ENCODE measurements at regions not wholly inside any gene's neighbourhood (a gene's known extent, or its start where the extent isn't known, plus 50 kb on each side); places are given as distances from the start of the nearest gene placed in this dataset.

GRCh38 chr12:34384693-34385092 lies 362.4 kb downstream of the ALG10 start:
- no peak overlapping the region for H3K27ac ChIP-seq
- intact Hi-C loops (cut with DNase I; ENCODE audit: low total_unique reads) = no loop called here
- no peak for DNase-seq
- WGBS, 2 donors = 61% methylated on average over 13 of the region's 13 CpGs
- no peaks in the 10 kb centered on the region for H3K36me3 ChIP-seq (ENCODE audit: low read depth, missing control alignments)
- no peaks in the 10 kb centered on the region for H3K9me3 ChIP-seq
- TF ChIP-seq POLR2A (IDR thresholded peaks at IDR 0.05) (no peak), CTCF (IDR thresholded peaks at IDR 0.05) (no peak)
- H3K27me3 ChIP-seq = no peaks in the 10 kb centered on the region
- no peaks in the 10 kb centered on the region for H3K4me1 ChIP-seq
- H3K4me3 ChIP-seq = no peak overlapping the region

- 44 to 46% methylated on average over 12 to 13 of the region's 13 CpGs for WGBS, 2 donors
- intact Hi-C loops (cut with DNase I; ENCODE audit: low total_unique reads) = no loop called here
- H3K27me3 ChIP-seq = no peaks in the 10 kb centered on the region
Measured at GRCh38 chr12:34386016-34386415, 363.7 kb downstream of the ALG10 start.

GRCh38 chr12:34386621-34387255 lies 364.4 kb downstream of the ALG10 start:
- no peak for DNase-seq
- Histone ChIP-seq H3K4me1 (no peaks in the 10 kb centered on the region), H3K4me3 (no peak overlapping the region), H3K27ac (no peak overlapping the region), H3K27me3 (no peaks in the 10 kb centered on the region), H3K9me3 (no peaks in the 10 kb centered on the region), H3K36me3 (ENCODE audit: low read depth, missing control alignments) (no peaks in the 10 kb centered on the region)
- intact Hi-C loops (cut with DNase I; ENCODE audit: low total_unique reads) = no loop called here
- WGBS, 2 donors = 56 to 66% methylated on average over 24 of the region's 24 CpGs
- no peak for TF ChIP-seq POLR2A (IDR thresholded peaks at IDR 0.05)
- no peak for TF ChIP-seq CTCF (IDR thresholded peaks at IDR 0.05)

More at GRCh38 chr12:34386016-34386415, 363.7 kb downstream of the ALG10 start:
- DNase-seq = no peak
- Histone ChIP-seq H3K4me1 (no peaks in the 10 kb centered on the region), H3K4me3 (no peak overlapping the region), H3K27ac (no peak overlapping the region), H3K36me3 (ENCODE audit: low read depth, missing control alignments) (no peaks in the 10 kb centered on the region), H3K9me3 (no peaks in the 10 kb centered on the region)
- TF ChIP-seq CTCF (IDR thresholded peaks at IDR 0.05) (no peak), POLR2A (IDR thresholded peaks at IDR 0.05) (no peak)

- H3K9me3 ChIP-seq = no peaks in the 10 kb centered on the region
- intact Hi-C loops (cut with DNase I; ENCODE audit: low total_unique reads) = no loop called here
- H3K36me3 ChIP-seq (ENCODE audit: low read depth, missing control alignments) = no peaks in the 10 kb centered on the region
- no peak for TF ChIP-seq POLR2A (IDR thresholded peaks at IDR 0.05)
- no peak overlapping the region for H3K27ac ChIP-seq
- DNase-seq = no peak
- H3K4me1 ChIP-seq = no peaks in the 10 kb centered on the region
- no peak overlapping the region for H3K4me3 ChIP-seq
- no peaks in the 10 kb centered on the region for H3K27me3 ChIP-seq
- 71% methylated on average over 24 to 25 of the region's 25 CpGs for WGBS, 2 donors
Measured at GRCh38 chr12:34387711-34388635, 365.7 kb downstream of the ALG10 start.

GRCh38 chr12:34388636-34389377 lies 366.5 kb downstream of the ALG10 start:
- no peaks in the 10 kb centered on the region for H3K9me3 ChIP-seq

More at GRCh38 chr12:34388636-34389377, 366.5 kb downstream of the ALG10 start:
- H3K4me1 ChIP-seq = no peaks in the 10 kb centered on the region
- intact Hi-C loops (cut with DNase I; ENCODE audit: low total_unique reads) = no loop called here
- H3K36me3 ChIP-seq (ENCODE audit: low read depth, missing control alignments) = no peaks in the 10 kb centered on the region
- no peak overlapping the region for H3K4me3 ChIP-seq
- TF ChIP-seq POLR2A (IDR thresholded peaks at IDR 0.05) (no peak), CTCF (IDR thresholded peaks at IDR 0.05) (no peak)
- 48 to 49% methylated on average over 14 of the region's 14 CpGs for WGBS, 2 donors
- no peak for DNase-seq
- no peaks in the 10 kb centered on the region for H3K27me3 ChIP-seq
- no peak overlapping the region for H3K27ac ChIP-seq

All from testis (tissue), 2 donors.